Spinal cord (tissue), 9 donors: ENCODE measurements at regions not wholly inside any gene's neighbourhood (a gene's known extent, or its start where the extent isn't known, plus 50 kb on each side); places are given as distances from the start of the nearest gene placed in this dataset.
"Not testable (repeated sequence)": the region's sequence is repeated elsewhere in the genome, so short reads cannot be mapped to it uniquely, and the experiment has no call there.

Experiments used
- DNase-seq, 6 donors: peaks; one replicate each; pipeline versions ENCODE4 v3.0.0 to v3.0.0-alpha.2; 2013 to 2015; ENCODE audit warnings: low spot score in 6 of 6, low read depth in 4 of 6
- H3K27ac ChIP-seq: one replicate; pipeline ENCODE4 v1.5.1; 2013; ENCODE audit warnings: low read depth, low read length, control low read depth
- H3K27me3 ChIP-seq: one replicate; pipeline ENCODE4 v1.6.1; 2013; ENCODE audit warnings: low read length; ENCODE audit not compliant: control insufficient read depth, insufficient read depth
- H3K36me3 ChIP-seq: one replicate; pipeline ENCODE4 v1.6.1; 2013; ENCODE audit warnings: low read length; ENCODE audit not compliant: control insufficient read depth, insufficient read depth
- H3K4me1 ChIP-seq: one replicate; pipeline ENCODE4 v1.6.1; 2013; ENCODE audit warnings: low read length; ENCODE audit not compliant: control insufficient read depth, insufficient read depth
- H3K4me3 ChIP-seq: one replicate; pipeline ENCODE4 v1.5.1; 2013; ENCODE audit warnings: low read depth, low read length, control low read depth
- H3K9me3 ChIP-seq: one replicate; pipeline ENCODE4 v1.6.1; 2013; ENCODE audit warnings: low read length; ENCODE audit not compliant: control insufficient read depth, insufficient read depth
- WGBS: methylation state at CpG from one replicate; pipeline ENCODE4 v1.1.5; 2013; ENCODE audit warnings: missing lambda C conversion rate; ENCODE audit not compliant: insufficient coverage; 5-methylcytosine and 5-hydroxymethylcytosine counted together
- donor health status: healthy.

DNA sequence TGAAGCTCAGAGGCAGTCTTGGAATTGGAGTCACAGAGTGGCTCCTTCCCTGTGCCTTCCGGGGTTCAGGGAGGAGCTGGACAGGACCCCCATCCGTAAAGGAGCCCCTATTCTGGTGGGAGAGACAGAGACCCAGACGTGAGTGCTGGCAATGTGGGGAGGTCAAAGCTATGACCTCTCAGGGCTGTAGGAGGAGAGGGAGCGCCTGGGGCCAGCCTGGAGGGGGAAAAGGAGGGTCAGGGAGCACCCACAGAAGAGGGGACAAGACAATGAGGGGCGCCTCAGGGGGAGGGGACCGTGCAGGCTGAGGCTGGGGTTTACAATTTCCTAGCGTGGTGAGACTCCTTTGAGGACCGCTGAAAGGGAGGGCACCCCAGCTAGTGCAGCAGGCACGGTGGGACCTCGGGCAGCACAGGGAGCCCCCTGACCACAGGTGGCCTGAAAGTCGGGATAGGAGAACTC is 97.9 kb upstream of the LRPAP1 start:
- Histone ChIP-seq H3K27me3 (no peaks in the 10 kb centered on the region), H3K4me3 (no peak overlapping the region), H3K36me3 (no peaks in the 10 kb centered on the region), H3K27ac (no peak overlapping the region), H3K4me1 (peaks cover 9% of the 10 kb centered on the region), H3K9me3 (no peaks in the 10 kb centered on the region)
- WGBS, result 75% methylated on average over 9 of the region's 11 CpGs
- DNase-seq, result no peak

DNA sequence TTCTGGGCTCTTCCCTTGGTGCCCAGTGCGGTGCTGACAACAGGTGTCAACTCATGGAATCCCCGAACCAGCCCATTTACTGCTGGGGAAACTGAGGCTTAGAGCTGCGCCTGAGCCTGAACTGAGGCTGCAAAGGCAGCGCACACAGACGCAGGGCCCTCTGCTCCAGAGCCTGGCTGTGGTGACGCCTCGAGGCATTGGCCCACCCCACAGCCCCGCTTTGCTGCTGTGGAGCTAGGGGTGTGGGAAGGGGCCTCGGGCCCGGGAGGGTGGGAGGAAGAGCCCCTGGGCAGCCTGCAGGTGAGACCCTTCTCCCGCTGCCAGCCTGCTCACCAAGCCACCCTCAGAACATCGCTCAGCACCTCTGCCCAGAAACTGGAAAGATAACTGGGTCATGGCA is 97.4 kb upstream of the LRPAP1 start:
- 92% methylated on average over 9 of the region's 12 CpGs for WGBS
- Histone ChIP-seq H3K9me3 (no peaks in the 10 kb centered on the region), H3K27ac (no peak overlapping the region), H3K27me3 (no peaks in the 10 kb centered on the region), H3K4me1 (peaks cover 10% of the 10 kb centered on the region), H3K36me3 (no peaks in the 10 kb centered on the region), H3K4me3 (no peak overlapping the region)
- DNase-seq, result no peak

- H3K4me1 ChIP-seq, result peaks cover 13% of the 10 kb centered on the region
- not testable (repeated sequence) for H3K9me3 ChIP-seq, H3K4me3 ChIP-seq, H3K27ac ChIP-seq, DNase-seq, H3K27me3 ChIP-seq, H3K36me3 ChIP-seq
- WGBS, result 97% methylated on average over 8 of the region's 13 CpGs
These were observed 97.0 kb upstream of the LRPAP1 start for GRCh38 chr4:3629176-3629575.

- Histone ChIP-seq H3K4me1 (peaks cover 17% of the 10 kb centered on the region), H3K4me3 (no peak overlapping the region), H3K27ac (no peak overlapping the region), H3K36me3 (no peaks in the 10 kb centered on the region), H3K9me3 (no peaks in the 10 kb centered on the region), H3K27me3 (no peaks in the 10 kb centered on the region)
- 90% methylated on average over 11 of the region's 11 CpGs for WGBS
- DNase-seq, result no peak
These were observed 96.6 kb upstream of the LRPAP1 start for GRCh38 chr4:3628868-3629175.

- H3K36me3 ChIP-seq, H3K9me3 ChIP-seq, H3K27me3 ChIP-seq, H3K27ac ChIP-seq, DNase-seq, H3K4me3 ChIP-seq: not testable (repeated sequence)
- 76% methylated on average over 9 of the region's 29 CpGs for WGBS
- H3K4me1 ChIP-seq, result peaks cover 20% of the 10 kb centered on the region
These were observed 96.0 kb upstream of the LRPAP1 start for GRCh38 chr4:3627967-3628867.

DNA sequence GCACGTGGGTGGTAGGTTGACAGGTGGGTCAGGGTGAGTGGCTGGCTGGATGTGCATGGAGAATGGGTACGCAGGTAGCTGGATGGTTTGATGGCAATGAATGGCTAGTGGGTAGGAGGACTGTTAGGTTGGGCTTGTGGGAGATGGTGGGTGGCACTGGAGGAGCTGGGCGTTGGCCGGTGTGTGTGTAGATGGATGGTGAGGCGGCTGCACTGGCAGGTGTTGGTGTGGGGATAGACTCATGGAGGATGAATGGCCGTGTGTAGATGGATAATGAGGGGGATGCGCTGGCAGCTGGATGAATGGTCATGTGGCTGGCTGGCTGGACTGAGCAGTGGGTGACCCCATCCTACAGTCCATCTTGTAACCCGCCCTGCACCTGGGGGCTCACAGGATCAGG is 95.2 kb upstream of the LRPAP1 start:
- peaks cover 20% of the 10 kb centered on the region for H3K4me1 ChIP-seq
- 89% methylated on average over 2 of the region's 8 CpGs for WGBS
- H3K36me3 ChIP-seq, H3K27me3 ChIP-seq, DNase-seq, H3K27ac ChIP-seq, H3K9me3 ChIP-seq, H3K4me3 ChIP-seq: not testable (repeated sequence)

GRCh38 chr4:3626131-3626884 is 94.1 kb upstream of the LRPAP1 start:
- H3K4me3 ChIP-seq, DNase-seq, H3K9me3 ChIP-seq, H3K27me3 ChIP-seq, H3K27ac ChIP-seq, H3K36me3 ChIP-seq: not testable (repeated sequence)
- WGBS, result 89% methylated on average over 22 of the region's 24 CpGs
- H3K4me1 ChIP-seq, result peaks cover 14% of the 10 kb centered on the region

DNA sequence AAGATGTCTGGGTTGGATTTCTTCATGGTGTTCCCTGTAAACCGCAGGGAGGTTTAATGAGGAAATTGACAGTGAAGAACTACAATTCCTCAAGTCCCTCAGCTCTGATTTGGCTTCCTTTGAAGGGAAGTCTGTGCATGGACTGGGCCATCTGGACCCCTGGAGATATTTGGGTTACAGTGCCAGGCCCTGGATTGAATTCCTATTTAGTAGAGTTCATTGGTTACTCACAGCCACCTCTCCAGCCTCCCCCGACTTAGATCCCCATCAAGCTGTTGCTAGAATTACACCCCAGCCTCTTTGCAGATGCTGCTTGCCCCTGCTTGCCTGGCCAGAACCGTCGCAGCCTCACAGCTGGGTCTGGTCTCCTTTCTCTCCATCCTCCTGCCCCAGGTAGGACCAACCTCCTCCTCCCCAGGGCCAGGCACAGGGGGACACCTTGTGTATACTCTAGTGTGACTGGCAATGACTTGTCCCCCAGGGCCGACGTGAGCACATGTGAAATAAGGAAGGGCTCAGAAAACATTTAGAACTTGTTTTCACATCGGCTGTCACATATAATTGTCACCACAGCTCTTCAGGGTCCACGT is 93.2 kb upstream of the LRPAP1 start:
- not testable (repeated sequence) for H3K4me3 ChIP-seq, H3K36me3 ChIP-seq, H3K27ac ChIP-seq, H3K27me3 ChIP-seq, H3K9me3 ChIP-seq
- H3K4me1 ChIP-seq, result peaks cover 10% of the 10 kb centered on the region
- 50% methylated on average over 7 of the region's 8 CpGs for WGBS
- DNase-seq, result peak in 1 of 6 donors; percentile 52

DNA sequence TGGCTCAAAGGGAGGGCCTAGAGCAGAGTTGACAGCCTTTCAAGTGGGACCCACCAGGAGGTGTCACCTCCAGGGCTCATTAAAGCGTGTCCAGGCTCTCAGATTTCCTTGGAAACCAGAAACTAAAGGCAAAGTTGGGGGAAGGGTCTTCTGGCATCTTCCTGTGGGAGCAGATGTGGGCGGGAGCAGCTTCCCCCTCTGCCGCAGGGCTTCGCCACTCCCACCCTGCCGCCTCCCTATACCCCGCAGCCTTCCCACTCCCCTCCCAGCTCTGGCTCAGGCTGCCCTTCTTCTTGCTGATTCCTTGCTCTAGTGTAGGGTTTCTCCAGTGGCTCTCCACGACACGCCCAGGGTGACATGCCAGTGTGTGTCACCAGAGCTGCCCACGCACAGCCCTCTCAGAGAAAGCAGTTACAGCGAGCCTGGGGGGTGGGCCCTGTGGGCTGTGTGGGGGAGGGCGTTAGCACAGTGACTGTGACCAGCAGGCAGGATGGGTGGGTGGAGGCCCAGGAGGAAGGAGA is 91.6 kb upstream of the LRPAP1 start:
- H3K4me3 ChIP-seq, H3K27me3 ChIP-seq, H3K36me3 ChIP-seq, H3K27ac ChIP-seq, H3K9me3 ChIP-seq: not testable (repeated sequence)
- H3K4me1 ChIP-seq, result peaks cover 10% of the 10 kb centered on the region
- DNase-seq, result peak in 2 of 6 donors; percentile 34 to 47
- 9% methylated on average over 5 of the region's 11 CpGs for WGBS
